GM20431 (cell line): ENCODE measurements at regions not wholly inside any gene's neighbourhood (a gene's known extent, or its start where the extent isn't known, plus 50 kb on each side); places are given as distances from the start of the nearest gene placed in this dataset.

Experiments used
- in situ Hi-C: fragments of 300-500 bp; cut with MseI, MboI; formaldehyde crosslinking; loops from one replicate; pipeline ENCODE4 v1.15.0; 2020; ENCODE audit warnings: low sequenced_read_pairs; ENCODE audit not compliant: unreplicated experiment

- in situ Hi-C loops = no loop called here
Observed at GRCh38 chr2:146844226-146844990, 1000.4 kb upstream of the ACVR2A start.

- in situ Hi-C loops = no loop called here
Observed at GRCh38 chr2:146837857-146838256, 1007.0 kb upstream of the ACVR2A start.

GRCh38 chr2:146826388-146826787 is 1018.4 kb upstream of the ACVR2A start:
- in situ Hi-C loops = no loop called here

- in situ Hi-C loops = no loop called here
Observed at GRCh38 chr2:146821836-146822316, 1023.0 kb upstream of the ACVR2A start.

- in situ Hi-C loops = no loop called here
Observed at GRCh38 chr2:146820672-146821071, 1024.2 kb upstream of the ACVR2A start.

GRCh38 chr2:146818122-146818521 is 1026.7 kb upstream of the ACVR2A start:
- in situ Hi-C loops = no loop called here

- in situ Hi-C loops = no loop called here
Observed at GRCh38 chr2:146817613-146818012, 1027.2 kb upstream of the ACVR2A start.

GRCh38 chr2:146814971-146815370 is 1029.9 kb upstream of the ACVR2A start:
- in situ Hi-C loops = no loop called here

GRCh38 chr2:146807568-146808168 is 1037.2 kb upstream of the ACVR2A start:
- in situ Hi-C loops = no loop called here

- in situ Hi-C loops = no loop called here
Observed at GRCh38 chr2:146806364-146807005, 1038.3 kb upstream of the ACVR2A start.

GRCh38 chr2:146804288-146804687 is 1040.5 kb upstream of the ACVR2A start:
- in situ Hi-C loops = no loop called here

GRCh38 chr2:146801886-146802285 is 1042.9 kb upstream of the ACVR2A start:
- in situ Hi-C loops = no loop called here

GRCh38 chr2:146786396-146786795 is 1058.4 kb upstream of the ACVR2A start:
- in situ Hi-C loops = no loop called here

GRCh38 chr2:146785101-146785500 is 1059.7 kb upstream of the ACVR2A start:
- in situ Hi-C loops = no loop called here

GRCh38 chr2:146784602-146785001 is 1060.2 kb upstream of the ACVR2A start:
- in situ Hi-C loops = no loop called here

- in situ Hi-C loops = no loop called here
Observed at GRCh38 chr2:146777181-146777580, 1067.6 kb upstream of the ACVR2A start.

- in situ Hi-C loops = no loop called here
Observed at GRCh38 chr2:146776596-146776995, 1068.2 kb upstream of the ACVR2A start.

- in situ Hi-C loops = no loop called here
Observed at GRCh38 chr2:146771531-146771930, 1073.3 kb upstream of the ACVR2A start.

GRCh38 chr2:146764301-146764700 is 1080.5 kb upstream of the ACVR2A start:
- in situ Hi-C loops = no loop called here

- in situ Hi-C loops = no loop called here
Observed at GRCh38 chr2:146762786-146763185, 1082.0 kb upstream of the ACVR2A start.

GRCh38 chr2:146754606-146755005 is 1090.2 kb upstream of the ACVR2A start:
- in situ Hi-C loops = no loop called here
